ENCODE measurements at regions not wholly inside any gene's neighbourhood (a gene's known extent, or its start where the extent isn't known, plus 50 kb on each side); places are given as distances from the start of the nearest gene placed in this dataset.
A peak's percentile ranks its signal among the peaks of the same experiment; 100 is the strongest.
"Not testable (repeated sequence)": the region's sequence is repeated elsewhere in the genome, so short reads cannot be mapped to it uniquely, and the experiment has no call there.

DNA sequence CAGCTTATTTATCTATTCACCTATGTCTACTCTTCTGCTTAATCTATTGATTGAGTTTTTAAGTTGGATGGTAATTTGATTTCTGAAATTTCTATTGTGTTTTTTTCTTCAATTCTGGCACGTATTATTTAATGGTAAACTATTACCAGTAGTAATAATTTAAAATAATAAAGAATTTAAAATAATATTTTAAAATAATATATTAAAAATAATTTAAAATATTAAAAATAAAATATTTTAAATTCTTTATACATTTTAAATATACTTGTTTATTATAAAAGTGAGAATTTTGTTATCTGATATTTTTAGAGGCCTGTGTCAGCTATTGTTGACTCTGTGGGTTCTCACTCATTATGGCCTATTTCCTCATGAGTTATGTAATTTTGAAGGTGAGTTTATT lies 100.7 kb upstream of the SPATA16 start:
- no peak for DNase-seq (ENCODE audit: low read depth, low spot score)
- in situ Hi-C loops (cut with HindIII; ENCODE audit: low pct_unique_long_range_greater_than_20kb, low sequenced_read_pairs) = no loop called here

DNA sequence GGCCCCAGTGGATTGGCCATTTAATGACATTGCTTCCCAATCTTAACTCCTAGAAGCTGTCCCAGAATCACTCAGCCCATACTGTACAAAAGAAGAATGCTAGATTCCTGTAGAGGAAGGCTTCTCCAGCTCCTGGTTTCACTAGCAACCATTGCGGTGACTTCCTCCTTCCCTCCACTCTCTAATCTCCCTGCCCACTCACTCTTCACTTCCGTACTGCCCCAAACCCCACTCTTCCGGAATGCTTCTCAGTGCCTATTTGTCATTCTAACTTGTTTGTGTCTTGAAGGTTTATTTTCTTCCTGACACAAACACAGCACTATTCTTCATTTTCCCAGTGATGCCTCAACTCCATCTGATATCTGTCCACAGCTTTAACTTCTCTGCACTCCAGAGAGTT lies 97.1 kb upstream of the SPATA16 start:
- in situ Hi-C loops (cut with HindIII; ENCODE audit: low pct_unique_long_range_greater_than_20kb, low sequenced_read_pairs) = no loop called here
- DNase-seq (ENCODE audit: low read depth, low spot score) = no peak

- in situ Hi-C loops (cut with HindIII; ENCODE audit: low pct_unique_long_range_greater_than_20kb, low sequenced_read_pairs) = no loop called here
- no peak for DNase-seq (ENCODE audit: low read depth, low spot score)
Observed at GRCh38 chr3:173225351-173225750, 84.3 kb upstream of the SPATA16 start.

- in situ Hi-C loops (cut with HindIII; ENCODE audit: low pct_unique_long_range_greater_than_20kb, low sequenced_read_pairs) = no loop called here
- DNase-seq (ENCODE audit: low read depth, low spot score) = peak; percentile 64
Observed at GRCh38 chr3:173221010-173221409, 80.0 kb upstream of the SPATA16 start.

GRCh38 chr3:173217127-173217526 lies 76.1 kb upstream of the SPATA16 start:
- in situ Hi-C loops (cut with HindIII; ENCODE audit: low pct_unique_long_range_greater_than_20kb, low sequenced_read_pairs) = no loop called here
- DNase-seq (ENCODE audit: low read depth, low spot score) = no peak

GRCh38 chr3:173216063-173216462 lies 75.0 kb upstream of the SPATA16 start:
- no peak for DNase-seq (ENCODE audit: low read depth, low spot score)
- in situ Hi-C loops (cut with HindIII; ENCODE audit: low pct_unique_long_range_greater_than_20kb, low sequenced_read_pairs) = no loop called here

GRCh38 chr3:173214576-173214975 lies 73.5 kb upstream of the SPATA16 start:
- in situ Hi-C loops (cut with HindIII; ENCODE audit: low pct_unique_long_range_greater_than_20kb, low sequenced_read_pairs) = no loop called here
- DNase-seq (ENCODE audit: low read depth, low spot score) = peak; percentile 80

GRCh38 chr3:173199568-173199967 lies 58.5 kb upstream of the SPATA16 start:
- no peak for DNase-seq (ENCODE audit: low read depth, low spot score)
- in situ Hi-C loops (cut with HindIII; ENCODE audit: low pct_unique_long_range_greater_than_20kb, low sequenced_read_pairs) = no loop called here

DNA sequence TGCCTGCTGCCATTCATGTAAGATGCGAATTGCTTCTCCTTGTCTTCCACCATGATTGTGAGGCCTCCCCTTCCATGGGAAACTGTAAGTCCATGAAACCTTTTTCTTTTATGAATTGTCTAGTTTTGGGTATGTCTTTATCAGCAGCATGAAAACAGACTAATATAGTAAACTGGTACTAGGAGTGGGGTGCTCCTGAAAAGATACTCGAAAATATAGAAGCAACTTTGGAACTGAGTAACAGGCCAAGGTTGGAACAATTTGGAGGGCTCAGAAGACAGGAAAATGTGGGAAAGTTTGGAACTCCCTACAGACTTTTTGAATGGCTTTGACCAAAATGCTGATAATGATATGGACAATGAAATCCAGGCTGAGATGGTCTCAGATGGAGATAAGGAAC lies 53.8 kb upstream of the SPATA16 start:
- DNase-seq (ENCODE audit: low read depth, low spot score); in situ Hi-C loops (cut with HindIII; ENCODE audit: low pct_unique_long_range_greater_than_20kb, low sequenced_read_pairs): not testable (repeated sequence)

DNA sequence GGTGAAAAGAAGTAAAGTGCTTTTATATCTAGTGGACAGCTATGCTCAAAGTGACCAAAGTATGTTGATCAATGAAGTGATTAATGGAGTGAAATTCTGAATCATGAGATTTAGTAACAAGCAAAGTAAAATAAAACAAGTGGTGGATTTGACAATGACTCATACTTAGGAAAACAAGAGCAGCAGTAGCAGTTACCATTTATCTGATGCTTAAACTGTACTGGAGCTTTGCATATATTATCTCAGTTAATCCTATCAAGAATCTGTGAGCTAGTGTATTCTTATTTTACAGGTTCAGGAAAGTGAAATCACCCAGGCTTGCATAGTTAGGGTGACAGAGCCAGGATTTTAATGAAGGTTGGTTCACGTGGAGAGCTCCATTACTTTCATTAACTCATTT lies 50.6 kb upstream of the SPATA16 start:
- in situ Hi-C loops (cut with HindIII; ENCODE audit: low pct_unique_long_range_greater_than_20kb, low sequenced_read_pairs) = no loop called here

More for the DNA sequence above, 50.6 kb upstream of the SPATA16 start:
- DNase-seq (ENCODE audit: low read depth, low spot score) = no peak

Data from SK-MEL-5 (cell line).